WTC11 (cell line): ENCODE measurements at regions not wholly inside any gene's neighbourhood (a gene's known extent, or its start where the extent isn't known, plus 50 kb on each side); places are given as distances from the start of the nearest gene placed in this dataset.
"Not testable (repeated sequence)": the region's sequence is repeated elsewhere in the genome, so short reads cannot be mapped to it uniquely, and the experiment has no call there.

Source experiments
- ATAC-seq: fragments of 200-7000 bp; cut with Tn5 transposase; 2 replicates; pipeline ENCODE4 v1.10.0; 2021; ENCODE audit warnings: mild to moderate bottlenecking, moderate library complexity
- CTCF ChIA-PET: fragments of 300-600 bp; sonication (Branson Sonifier 250); formaldehyde crosslinking; loops from one replicate; lab custom pipeline; 2021; ENCODE audit warnings: antibody characterized with exemption; lab: Charles Lee
- POLR2A ChIA-PET: fragments of 350-600 bp; sonication (Branson Sonifier 250); formaldehyde crosslinking; loops from one replicate; lab custom pipeline; 2021; ENCODE audit warnings: antibody characterized with exemption; lab: Charles Lee
- DNase-seq: peaks from one replicate; pipeline ENCODE4 v3.0.0; 2021; ENCODE audit warnings: low spot score
- H3K27ac Mint-ChIP-seq: 2 replicates; pipeline ENCODE4 v1.8.0; 2021; ENCODE audit warnings: mixed read lengths
- H3K27me3 Mint-ChIP-seq: 2 replicates; pipeline ENCODE4 v1.8.0; 2021; ENCODE audit warnings: low read depth, mild to moderate bottlenecking, moderate library complexity, mixed read lengths
- H3K36me3 Mint-ChIP-seq: 2 replicates; pipeline ENCODE4 v1.8.0; 2021; ENCODE audit warnings: mixed read lengths
- H3K4me1 Mint-ChIP-seq: 2 replicates; pipeline ENCODE4 v1.8.0; 2022; ENCODE audit warnings: mixed read lengths
- H3K4me3 Mint-ChIP-seq: 2 replicates; pipeline ENCODE4 v1.8.0; 2021; ENCODE audit warnings: mild to moderate bottlenecking, moderate library complexity, mixed read lengths
- H3K9me3 Mint-ChIP-seq: 2 replicates; pipeline ENCODE4 v1.8.0; 2021; ENCODE audit warnings: mixed read lengths
- EMX1 ChIP-seq: fragments of 250-450 bp; sonication (Bioruptor Pico); IDR thresholded peaks from 2 replicates; pipeline ENCODE4 v1.8.0; 2021; ENCODE audit warnings: mild to moderate bottlenecking
- FOXP1 ChIP-seq: sonication (generic); formaldehyde crosslinking; IDR thresholded peaks from 2 replicates; pipeline ENCODE4 v1.8.0; 2022; ENCODE audit warnings: missing genetic modification reagents, mild to moderate bottlenecking, moderate library complexity, borderline replicate concordance
- PRRX2 ChIP-seq: fragments of 250-450 bp; sonication (Bioruptor Pico); IDR thresholded peaks from 2 replicates; pipeline ENCODE4 v1.8.0; 2021; ENCODE audit warnings: mild to moderate bottlenecking
- TEAD1 ChIP-seq: sonication (generic); formaldehyde crosslinking; IDR thresholded peaks from 2 replicates; pipeline ENCODE4 v1.8.0; 2022; ENCODE audit warnings: mild to moderate bottlenecking, missing genetic modification reagents
- TF ChIP-seq, protein P1 (sequence below): sonication (generic); formaldehyde crosslinking; IDR thresholded peaks from 2 replicates; pipeline ENCODE4 v1.8.0; 2022; ENCODE audit warnings: mild to moderate bottlenecking, missing genetic modification reagents
- TF ChIP-seq, protein P2 (sequence below): sonication (generic); formaldehyde crosslinking; IDR thresholded peaks from 2 replicates; pipeline ENCODE4 v1.8.0; 2022; ENCODE audit warnings: missing genetic modification reagents
- TF ChIP-seq, protein P3 (sequence below): sonication (generic); formaldehyde crosslinking; IDR thresholded peaks from 2 replicates; pipeline ENCODE4 v1.8.0; 2022; ENCODE audit warnings: mild to moderate bottlenecking, missing genetic modification reagents
- TF ChIP-seq, protein P4 (sequence below): fragments of 250-450 bp; sonication (Bioruptor Pico); conservative IDR thresholded peaks from 2 replicates; pipeline ENCODE4 v1.9.0; 2021; ENCODE audit warnings: mild to moderate bottlenecking
- TF ChIP-seq, protein P5 (sequence below): sonication (generic); formaldehyde crosslinking; IDR thresholded peaks from 2 replicates; pipeline ENCODE4 v1.8.1; 2023; ENCODE audit warnings: mild to moderate bottlenecking, missing genetic modification reagents
- TF ChIP-seq, protein P6 (sequence below): sonication (generic); formaldehyde crosslinking; IDR thresholded peaks from 2 replicates; pipeline ENCODE4 v1.8.1; 2023; ENCODE audit warnings: mild to moderate bottlenecking, missing genetic modification reagents, borderline replicate concordance

DNA sequence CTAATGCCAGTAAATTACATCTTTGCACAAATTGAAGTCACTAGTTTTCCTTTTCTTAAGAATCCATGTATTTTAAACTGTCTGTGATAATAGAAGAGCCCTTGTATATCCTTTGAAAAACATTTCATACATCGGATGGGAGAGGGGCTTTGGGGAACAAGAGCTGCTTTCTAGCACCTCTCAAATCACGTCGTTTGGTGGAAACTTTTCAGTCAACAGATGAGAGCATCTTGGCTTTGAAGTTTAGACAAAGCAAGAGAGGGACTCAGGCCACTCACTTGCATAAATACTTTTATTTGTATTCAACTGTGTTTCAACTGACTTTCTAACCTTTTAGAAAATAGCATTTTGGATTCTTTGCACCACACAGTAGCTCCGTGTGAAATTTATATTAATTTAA, 502.3 kb upstream of the IMPG1 start (continued):
- TF ChIP-seq, protein P1, sequence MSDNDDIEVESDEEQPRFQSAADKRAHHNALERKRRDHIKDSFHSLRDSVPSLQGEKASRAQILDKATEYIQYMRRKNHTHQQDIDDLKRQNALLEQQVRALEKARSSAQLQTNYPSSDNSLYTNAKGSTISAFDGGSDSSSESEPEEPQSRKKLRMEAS (CRISPR knock-in tag), result no peak
- TF ChIP-seq, protein P2, sequence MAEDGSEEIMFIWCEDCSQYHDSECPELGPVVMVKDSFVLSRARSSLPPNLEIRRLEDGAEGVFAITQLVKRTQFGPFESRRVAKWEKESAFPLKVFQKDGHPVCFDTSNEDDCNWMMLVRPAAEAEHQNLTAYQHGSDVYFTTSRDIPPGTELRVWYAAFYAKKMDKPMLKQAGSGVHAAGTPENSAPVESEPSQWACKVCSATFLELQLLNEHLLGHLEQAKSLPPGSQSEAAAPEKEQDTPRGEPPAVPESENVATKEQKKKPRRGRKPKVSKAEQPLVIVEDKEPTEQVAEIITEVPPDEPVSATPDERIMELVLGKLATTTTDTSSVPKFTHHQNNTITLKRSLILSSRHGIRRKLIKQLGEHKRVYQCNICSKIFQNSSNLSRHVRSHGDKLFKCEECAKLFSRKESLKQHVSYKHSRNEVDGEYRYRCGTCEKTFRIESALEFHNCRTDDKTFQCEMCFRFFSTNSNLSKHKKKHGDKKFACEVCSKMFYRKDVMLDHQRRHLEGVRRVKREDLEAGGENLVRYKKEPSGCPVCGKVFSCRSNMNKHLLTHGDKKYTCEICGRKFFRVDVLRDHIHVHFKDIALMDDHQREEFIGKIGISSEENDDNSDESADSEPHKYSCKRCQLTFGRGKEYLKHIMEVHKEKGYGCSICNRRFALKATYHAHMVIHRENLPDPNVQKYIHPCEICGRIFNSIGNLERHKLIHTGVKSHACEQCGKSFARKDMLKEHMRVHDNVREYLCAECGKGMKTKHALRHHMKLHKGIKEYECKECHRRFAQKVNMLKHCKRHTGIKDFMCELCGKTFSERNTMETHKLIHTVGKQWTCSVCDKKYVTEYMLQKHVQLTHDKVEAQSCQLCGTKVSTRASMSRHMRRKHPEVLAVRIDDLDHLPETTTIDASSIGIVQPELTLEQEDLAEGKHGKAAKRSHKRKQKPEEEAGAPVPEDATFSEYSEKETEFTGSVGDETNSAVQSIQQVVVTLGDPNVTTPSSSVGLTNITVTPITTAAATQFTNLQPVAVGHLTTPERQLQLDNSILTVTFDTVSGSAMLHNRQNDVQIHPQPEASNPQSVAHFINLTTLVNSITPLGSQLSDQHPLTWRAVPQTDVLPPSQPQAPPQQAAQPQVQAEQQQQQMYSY (CRISPR knock-in tag), result no peak
- TF ChIP-seq, protein P3, sequence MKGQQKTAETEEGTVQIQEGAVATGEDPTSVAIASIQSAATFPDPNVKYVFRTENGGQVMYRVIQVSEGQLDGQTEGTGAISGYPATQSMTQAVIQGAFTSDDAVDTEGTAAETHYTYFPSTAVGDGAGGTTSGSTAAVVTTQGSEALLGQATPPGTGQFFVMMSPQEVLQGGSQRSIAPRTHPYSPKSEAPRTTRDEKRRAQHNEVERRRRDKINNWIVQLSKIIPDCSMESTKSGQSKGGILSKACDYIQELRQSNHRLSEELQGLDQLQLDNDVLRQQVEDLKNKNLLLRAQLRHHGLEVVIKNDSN (CRISPR knock-in tag), result no peak

- H3K27ac Mint-ChIP-seq, result peak overlapping the region; percentile 55
- peaks cover 28% of the 10 kb centered on the region for H3K9me3 Mint-ChIP-seq
- peaks cover 63% of the 10 kb centered on the region for H3K4me1 Mint-ChIP-seq
- peak overlapping the region; percentile 21; the same call in 1 of the 2 replicates for H3K4me3 Mint-ChIP-seq
- peaks cover 50% of the 10 kb centered on the region for H3K36me3 Mint-ChIP-seq
- DNase-seq (no peak), ATAC-seq (no peak)
- TF ChIP-seq, protein P4, sequence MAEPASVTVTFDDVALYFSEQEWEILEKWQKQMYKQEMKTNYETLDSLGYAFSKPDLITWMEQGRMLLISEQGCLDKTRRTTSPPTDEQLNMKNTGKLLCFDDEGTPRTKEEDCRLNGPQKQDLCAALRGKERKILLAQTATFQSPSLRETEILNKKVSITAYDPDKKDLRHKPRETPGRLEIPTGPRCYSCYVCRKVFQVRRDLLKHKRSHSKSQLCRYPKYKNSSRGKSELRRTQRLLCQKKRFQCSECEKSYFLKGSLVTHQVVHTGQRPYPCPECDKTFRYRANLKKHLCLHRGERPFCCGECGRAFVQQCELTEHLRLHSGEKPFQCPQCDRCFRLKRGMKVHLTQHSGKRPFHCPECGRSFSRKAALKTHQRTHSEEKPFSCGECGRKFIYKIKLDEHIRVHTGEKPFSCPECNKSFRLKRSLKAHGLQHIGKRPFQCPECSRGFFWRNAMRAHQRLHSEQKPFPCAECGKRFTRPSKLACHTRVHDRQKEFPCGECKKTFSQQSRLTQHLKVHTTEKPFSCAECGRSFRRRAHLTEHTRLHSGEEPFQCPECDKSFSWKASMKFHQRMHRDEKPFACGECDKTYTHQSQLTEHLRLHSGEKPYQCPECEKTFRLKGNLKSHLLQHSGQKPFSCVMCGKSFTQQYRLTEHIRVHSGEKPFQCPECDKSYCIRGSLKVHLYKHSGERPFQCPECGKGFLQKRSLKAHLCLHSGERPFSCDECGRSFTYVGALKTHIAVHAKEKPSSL (CRISPR knock-in tag), result 0 out of 2 replicates have a peak, but pooled peaks have one; percentile 25
- TF ChIP-seq, protein P5, sequence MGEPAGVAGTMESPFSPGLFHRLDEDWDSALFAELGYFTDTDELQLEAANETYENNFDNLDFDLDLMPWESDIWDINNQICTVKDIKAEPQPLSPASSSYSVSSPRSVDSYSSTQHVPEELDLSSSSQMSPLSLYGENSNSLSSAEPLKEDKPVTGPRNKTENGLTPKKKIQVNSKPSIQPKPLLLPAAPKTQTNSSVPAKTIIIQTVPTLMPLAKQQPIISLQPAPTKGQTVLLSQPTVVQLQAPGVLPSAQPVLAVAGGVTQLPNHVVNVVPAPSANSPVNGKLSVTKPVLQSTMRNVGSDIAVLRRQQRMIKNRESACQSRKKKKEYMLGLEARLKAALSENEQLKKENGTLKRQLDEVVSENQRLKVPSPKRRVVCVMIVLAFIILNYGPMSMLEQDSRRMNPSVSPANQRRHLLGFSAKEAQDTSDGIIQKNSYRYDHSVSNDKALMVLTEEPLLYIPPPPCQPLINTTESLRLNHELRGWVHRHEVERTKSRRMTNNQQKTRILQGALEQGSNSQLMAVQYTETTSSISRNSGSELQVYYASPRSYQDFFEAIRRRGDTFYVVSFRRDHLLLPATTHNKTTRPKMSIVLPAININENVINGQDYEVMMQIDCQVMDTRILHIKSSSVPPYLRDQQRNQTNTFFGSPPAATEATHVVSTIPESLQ (CRISPR knock-in tag), result no peak
- TF ChIP-seq EMX1 (CRISPR knock-in tag) (peak; percentile 73; the same call in 1 of the 2 replicates), TEAD1 (CRISPR knock-in tag) (no peak), PRRX2 (CRISPR knock-in tag) (peak; percentile 29; the same call in 1 of the 2 replicates), FOXP1 (no peak)
- no peaks in the 10 kb centered on the region for H3K27me3 Mint-ChIP-seq
- POLR2A ChIA-PET, result no interaction called here
- CTCF ChIA-PET, result no interaction called here
Measured at GRCh38 chr6:76565932-76566331, 493.5 kb upstream of the IMPG1 start.

DNA sequence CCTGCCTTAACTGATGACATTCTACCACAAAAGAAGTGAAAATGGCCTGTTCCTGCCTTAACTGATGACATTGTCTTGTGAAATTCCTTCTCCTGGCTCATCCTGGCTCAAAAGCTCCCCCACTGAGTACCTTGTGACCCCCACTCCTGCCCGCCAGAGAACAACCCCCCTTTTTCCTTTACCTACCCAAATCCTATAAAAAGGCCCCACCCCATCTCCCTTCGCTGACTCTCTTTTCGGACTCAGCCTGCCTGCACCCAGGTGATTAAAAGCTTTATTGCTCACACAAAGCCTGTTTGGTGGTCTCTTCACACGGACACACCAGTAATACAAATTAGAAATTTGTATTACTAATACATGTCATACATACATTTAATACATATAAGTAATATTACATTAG, 489.9 kb upstream of the IMPG1 start:
- POLR2A ChIA-PET, result not testable (repeated sequence)
- H3K27ac Mint-ChIP-seq, result peak overlapping the region; percentile 100
- peaks cover 63% of the 10 kb centered on the region for H3K4me1 Mint-ChIP-seq

DNA sequence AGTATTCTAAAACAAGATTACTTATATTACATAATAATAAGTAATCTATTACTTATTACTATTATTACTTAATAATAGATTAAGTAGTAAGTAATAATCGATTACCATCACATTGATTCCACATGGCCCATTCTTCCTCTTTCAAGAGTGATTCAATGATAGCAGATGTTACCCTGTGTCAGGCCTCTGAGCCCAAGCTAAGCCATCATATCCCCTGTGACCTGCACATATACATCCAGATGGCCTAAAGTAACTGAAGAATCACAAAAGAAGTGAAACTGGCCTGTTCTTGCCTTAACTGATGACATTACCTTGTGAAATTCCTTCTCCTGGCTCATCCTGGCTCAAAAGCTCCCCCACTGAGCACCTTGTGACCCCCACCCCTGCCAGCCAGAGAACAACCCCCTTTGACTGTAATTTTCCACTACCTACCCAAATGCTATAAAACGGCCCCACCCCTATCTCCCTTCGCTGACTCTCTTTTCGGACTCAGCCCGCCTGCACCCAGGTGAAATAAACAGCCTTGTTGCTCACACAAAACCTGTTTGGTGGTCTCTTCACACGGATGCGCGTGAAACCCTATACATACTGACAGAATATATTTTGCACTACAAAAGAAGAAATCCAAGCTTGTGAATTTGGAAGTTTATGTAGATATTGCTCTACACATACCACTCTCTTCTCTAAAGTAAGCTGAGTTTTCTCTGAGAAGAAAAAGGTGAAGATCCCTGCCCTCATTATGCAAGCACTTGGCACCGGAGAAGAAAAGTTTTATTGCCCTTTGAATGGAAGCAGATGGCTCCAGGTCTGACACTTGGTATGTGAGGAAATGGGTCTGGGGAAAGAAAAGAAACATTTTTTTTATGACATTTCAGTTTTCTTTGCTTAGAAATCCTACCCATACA, 488.6 kb upstream of the IMPG1 start:
- DNase-seq, result peak; percentile 18
- Mint-ChIP-seq H3K27ac (peak overlapping the region; percentile 100), H3K4me1 (peaks cover 62% of the 10 kb centered on the region), H3K36me3 (peaks cover 27% of the 10 kb centered on the region), H3K4me3 (peak overlapping the region; percentile 87)
- H3K27me3 Mint-ChIP-seq, CTCF ChIA-PET, POLR2A ChIA-PET, H3K9me3 Mint-ChIP-seq: not testable (repeated sequence)
- ATAC-seq, result peak; percentile 63
- TF ChIP-seq, protein P6, sequence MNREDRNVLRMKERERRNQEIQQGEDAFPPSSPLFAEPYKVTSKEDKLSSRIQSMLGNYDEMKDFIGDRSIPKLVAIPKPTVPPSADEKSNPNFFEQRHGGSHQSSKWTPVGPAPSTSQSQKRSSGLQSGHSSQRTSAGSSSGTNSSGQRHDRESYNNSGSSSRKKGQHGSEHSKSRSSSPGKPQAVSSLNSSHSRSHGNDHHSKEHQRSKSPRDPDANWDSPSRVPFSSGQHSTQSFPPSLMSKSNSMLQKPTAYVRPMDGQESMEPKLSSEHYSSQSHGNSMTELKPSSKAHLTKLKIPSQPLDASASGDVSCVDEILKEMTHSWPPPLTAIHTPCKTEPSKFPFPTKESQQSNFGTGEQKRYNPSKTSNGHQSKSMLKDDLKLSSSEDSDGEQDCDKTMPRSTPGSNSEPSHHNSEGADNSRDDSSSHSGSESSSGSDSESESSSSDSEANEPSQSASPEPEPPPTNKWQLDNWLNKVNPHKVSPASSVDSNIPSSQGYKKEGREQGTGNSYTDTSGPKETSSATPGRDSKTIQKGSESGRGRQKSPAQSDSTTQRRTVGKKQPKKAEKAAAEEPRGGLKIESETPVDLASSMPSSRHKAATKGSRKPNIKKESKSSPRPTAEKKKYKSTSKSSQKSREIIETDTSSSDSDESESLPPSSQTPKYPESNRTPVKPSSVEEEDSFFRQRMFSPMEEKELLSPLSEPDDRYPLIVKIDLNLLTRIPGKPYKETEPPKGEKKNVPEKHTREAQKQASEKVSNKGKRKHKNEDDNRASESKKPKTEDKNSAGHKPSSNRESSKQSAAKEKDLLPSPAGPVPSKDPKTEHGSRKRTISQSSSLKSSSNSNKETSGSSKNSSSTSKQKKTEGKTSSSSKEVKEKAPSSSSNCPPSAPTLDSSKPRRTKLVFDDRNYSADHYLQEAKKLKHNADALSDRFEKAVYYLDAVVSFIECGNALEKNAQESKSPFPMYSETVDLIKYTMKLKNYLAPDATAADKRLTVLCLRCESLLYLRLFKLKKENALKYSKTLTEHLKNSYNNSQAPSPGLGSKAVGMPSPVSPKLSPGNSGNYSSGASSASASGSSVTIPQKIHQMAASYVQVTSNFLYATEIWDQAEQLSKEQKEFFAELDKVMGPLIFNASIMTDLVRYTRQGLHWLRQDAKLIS (CRISPR knock-in tag), result 0 out of 2 replicates have a peak, but pooled peaks have one; percentile 26
- TF ChIP-seq, protein P4 (CRISPR knock-in tag), result peak; percentile 28; the same call in 1 of the 2 replicates

More for the DNA sequence above, 489.9 kb upstream of the IMPG1 start:
- Mint-ChIP-seq H3K4me3 (peak overlapping the region; percentile 87), H3K36me3 (peaks cover 40% of the 10 kb centered on the region), H3K9me3 (peaks cover 20% of the 10 kb centered on the region)
- ATAC-seq, DNase-seq, H3K27me3 Mint-ChIP-seq, CTCF ChIA-PET: not testable (repeated sequence)
